SK-N-SH (cell line): ENCODE measurements at regions not wholly inside any gene's neighbourhood (a gene's known extent, or its start where the extent isn't known, plus 50 kb on each side); places are given as distances from the start of the nearest gene placed in this dataset.

ENCODE experiments used
- CTCF ChIA-PET: fragments of 300-600, 350-600 bp; formaldehyde crosslinking; extraction: SDS; loops from one replicate; lab custom pipeline; 2021; lab: Yijun Ruan, JAX
- POLR2A ChIA-PET: fragments of 350-600 bp; sonication (Branson Sonifier 250); formaldehyde crosslinking; extraction: SDS; loops from one replicate; lab custom pipeline; 2020; ENCODE audit warnings: antibody characterized with exemption, inconsistent platforms; lab: Yijun Ruan, JAX
- DNase-seq: peaks from one replicate; pipeline ENCODE4 v3.0.0; 2012
- H2AFZ ChIP-seq: fragments of 200-600 bp; sonication (generic); 2 replicates; pipeline ENCODE4 v1.8.1; 2016; ENCODE audit warnings: antibody characterized with exemption, mild to moderate bottlenecking, low read depth
- H3F3A ChIP-seq: fragments of 200-600 bp; sonication (generic); replicated peaks from 2 replicates; pipeline ENCODE3; 2016; ENCODE audit warnings: antibody characterized with exemption, mild to moderate bottlenecking; ENCODE audit not compliant: insufficient read depth
- H3K27ac ChIP-seq, 2 experiments: fragments of 200-500 bp in 1 of 2; fragments of 200-600 bp in 1 of 2; sonication (Bioruptor generic) in 1 of 2; sonication (generic), shearing (Covaris generic) in 1 of 2; 2 replicates each; pipeline versions ENCODE4 v1.5.1 to v1.6.1; 2014 to 2016; ENCODE audit warnings: low read depth in 2 of 2, inconsistent platforms in 1 of 2, low read length in 1 of 2, mild to moderate bottlenecking in 1 of 2, mixed read lengths in 1 of 2
- H3K27me3 ChIP-seq: fragments of 200-600 bp; sonication (generic), shearing (Covaris generic); 2 replicates; pipeline ENCODE4 v1.6.1; 2016; ENCODE audit warnings: mixed run types; ENCODE audit not compliant: insufficient read depth
- H3K36me3 ChIP-seq, 2 experiments: fragments of 200-500 bp in 1 of 2; fragments of 200-600 bp in 1 of 2; sonication (Bioruptor generic) in 1 of 2; sonication (generic) in 1 of 2; replicated peaks in 1 of 2; 2 replicates each; pipeline versions ENCODE3 to v1.5.1; 2014 to 2016; ENCODE audit warnings: low read length in 1 of 2, mild to moderate bottlenecking in 1 of 2; ENCODE audit not compliant: insufficient read depth in 2 of 2, control insufficient read depth in 1 of 2
- H3K4me1 ChIP-seq, 2 experiments: fragments of 200-500 bp in 1 of 2; fragments of 200-600 bp in 1 of 2; sonication (Bioruptor generic) in 1 of 2; sonication (generic), shearing (Covaris generic) in 1 of 2; 2 replicates each; pipeline versions ENCODE4 v1.5.1 to v1.6.1; 2014 to 2016; ENCODE audit warnings: low read depth in 1 of 2, low read length in 1 of 2, mixed run types in 1 of 2; ENCODE audit not compliant: insufficient read depth in 2 of 2, control insufficient read depth in 1 of 2
- H3K4me2 ChIP-seq: fragments of 200-600 bp; sonication (generic), shearing (Covaris generic); 2 replicates; pipeline ENCODE4 v1.6.1; 2017; ENCODE audit warnings: mixed run types
- H3K4me3 ChIP-seq, 2 experiments: fragments of 200-500 bp in 1 of 2; fragments of 200-600 bp in 1 of 2; sonication (Bioruptor generic) in 1 of 2; sonication (generic), shearing (Covaris generic) in 1 of 2; 2 replicates each; pipeline versions ENCODE4 v1.5.1 to v1.8.1; 2014 to 2016; ENCODE audit warnings: low read depth in 2 of 2, inconsistent platforms in 1 of 2, low read length in 1 of 2, mild to moderate bottlenecking in 1 of 2, mixed read lengths in 1 of 2, moderate library complexity in 1 of 2
- H3K79me2 ChIP-seq: fragments of 200-600 bp; sonication (generic); 2 replicates; pipeline ENCODE4 v1.8.1; 2017; ENCODE audit warnings: mild to moderate bottlenecking; ENCODE audit not compliant: insufficient read depth
- H3K9ac ChIP-seq: fragments of 200-600 bp; sonication (generic); 2 replicates; pipeline ENCODE4 v1.6.1; 2017; ENCODE audit warnings: mixed run types
- H3K9me2 ChIP-seq: fragments of 200-600 bp; sonication (generic); 2 replicates; pipeline ENCODE4 v1.6.1; 2017; ENCODE audit warnings: mixed run types
- H3K9me3 ChIP-seq: fragments of 200-600 bp; sonication (generic); 2 replicates; pipeline ENCODE4 v1.6.1; 2017; ENCODE audit warnings: mixed run types, mild to moderate bottlenecking, moderate library complexity
- H4K20me1 ChIP-seq: fragments of 200-600 bp; sonication (generic); 2 replicates; pipeline ENCODE4 v1.6.1; 2017; ENCODE audit warnings: mild to moderate bottlenecking, mixed run types; ENCODE audit not compliant: insufficient read depth
- CHD2 ChIP-seq: fragments of 150-350 bp; IDR thresholded peaks from 2 replicates; pipeline ENCODE4 v1.6.1; 2018; ENCODE audit warnings: low read length; ENCODE audit not compliant: partially characterized antibody
- EZH2phosphoT487 ChIP-seq: fragments of 200-600 bp; sonication (generic); IDR thresholded peaks from 2 replicates; pipeline ENCODE4 v1.6.1; 2017; ENCODE audit warnings: low read depth, mixed run types, mild to moderate bottlenecking, antibody characterized with exemption, moderate library complexity, borderline replicate concordance
- FOSL2 ChIP-seq: IDR thresholded peaks from 2 replicates; pipeline ENCODE4 v1.4.0; 2012; ENCODE audit warnings: low read depth, mild to moderate bottlenecking, moderate library complexity, borderline replicate concordance
- FOXM1 ChIP-seq: IDR thresholded peaks from 2 replicates; pipeline ENCODE4 v1.4.0; 2012; ENCODE audit warnings: low read depth, mild to moderate bottlenecking
- GABPA ChIP-seq: IDR thresholded peaks from 2 replicates; pipeline ENCODE4 v1.4.0; 2012; ENCODE audit warnings: low read depth, mild to moderate bottlenecking
- MEF2A ChIP-seq: IDR thresholded peaks from 2 replicates; pipeline ENCODE4 v1.4.0; 2012; ENCODE audit warnings: low read depth, borderline replicate concordance
- MXI1 ChIP-seq: IDR thresholded peaks from 2 replicates; pipeline ENCODE4 v1.6.1; 2012; ENCODE audit warnings: mild to moderate bottlenecking, low read depth, low read length, improper control_type of control experiment
- NRF1 ChIP-seq: IDR thresholded peaks from 2 replicates; pipeline ENCODE4 v1.6.1; 2012; ENCODE audit warnings: low read depth, mild to moderate bottlenecking, low read length
- RCOR1 ChIP-seq: fragments of 150-350 bp; IDR thresholded peaks from 2 replicates; pipeline ENCODE4 v1.6.1; 2017; ENCODE audit warnings: antibody characterized with exemption, low read length
- RFX5 ChIP-seq: IDR thresholded peaks from 2 replicates; pipeline ENCODE4 v1.6.1; 2012; ENCODE audit warnings: mild to moderate bottlenecking, improper control_type of control experiment, low read length
- RXRA ChIP-seq: IDR thresholded peaks from 2 replicates; pipeline ENCODE4 v1.4.0; 2012; ENCODE audit warnings: low read depth, mild to moderate bottlenecking, borderline replicate concordance
- TAF1 ChIP-seq: IDR thresholded peaks from 2 replicates; pipeline ENCODE4 v1.6.1; 2012; ENCODE audit warnings: low read depth, mild to moderate bottlenecking, low read length, moderate library complexity, borderline replicate concordance
- YY1 ChIP-seq: IDR thresholded peaks from 2 replicates; pipeline ENCODE4 v1.4.0; 2012; ENCODE audit warnings: low read depth, mild to moderate bottlenecking
- WGBS: methylation state at CpG from one replicate; pipeline ENCODE4 v1.1.6; 2017; ENCODE audit warnings: low lambda C conversion rate; 5-methylcytosine and 5-hydroxymethylcytosine counted together
- TF ChIP-seq, protein P1 (sequence below): IDR thresholded peaks from 2 replicates; pipeline ENCODE4 v1.4.0; 2012; ENCODE audit warnings: low read depth, borderline replicate concordance
- TF ChIP-seq, protein P2 (sequence below): fragments of 200-600 bp; sonication (generic); IDR thresholded peaks from 2 replicates; pipeline ENCODE4 v1.6.1; 2017; ENCODE audit warnings: antibody characterized with exemption, mild to moderate bottlenecking, moderate library complexity
- TF ChIP-seq, protein P3 (sequence below): IDR thresholded peaks from 2 replicates; pipeline ENCODE4 v1.6.1; 2012; ENCODE audit warnings: mild to moderate bottlenecking, low read depth, low read length, moderate library complexity
- TF ChIP-seq, protein P4 (sequence below): IDR thresholded peaks from 2 replicates; pipeline ENCODE4; 2012

DNA sequence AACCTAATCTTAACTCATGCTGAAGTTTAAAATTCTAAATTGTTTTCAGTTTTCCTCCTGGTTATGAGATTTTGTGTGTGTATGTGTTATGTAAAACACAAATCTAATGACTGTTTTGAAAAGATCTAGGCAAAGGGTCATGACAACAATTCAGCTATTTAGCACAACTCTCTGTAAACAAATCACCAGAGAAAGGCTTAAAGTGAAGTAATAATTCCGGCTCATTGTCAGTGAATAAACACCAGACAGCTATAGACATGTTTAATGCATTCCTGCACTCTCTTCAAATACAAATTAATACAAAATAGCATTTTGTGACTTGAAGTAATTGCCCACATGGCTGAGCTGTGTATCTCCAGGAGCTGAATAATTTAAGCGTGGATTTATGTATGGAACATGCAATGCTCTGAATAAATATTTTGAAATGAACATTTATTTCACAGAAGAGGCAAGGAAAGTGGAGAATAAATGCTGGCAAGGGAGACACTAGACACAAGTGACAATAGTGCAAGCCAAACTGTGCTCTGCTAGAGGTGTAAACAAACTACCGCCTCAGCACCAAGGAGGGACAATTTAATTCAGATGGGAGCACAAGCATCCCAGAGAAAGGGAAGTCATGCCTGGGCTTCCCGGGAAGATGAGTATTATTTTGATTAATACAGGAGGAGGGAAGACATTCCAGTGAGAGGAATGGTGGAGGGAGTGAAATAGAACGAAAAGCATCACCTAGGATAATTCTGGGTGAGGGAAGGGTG, 133.6 kb upstream of the XPO1 start:
- Histone ChIP-seq H3K4me2 (peak overlapping the region; percentile 73), H3K79me2 (no peaks in the 10 kb centered on the region), H2AFZ (peak overlapping the region; percentile 90), H3K9me3 (peaks cover 7% of the 10 kb centered on the region; the same call in 1 of the 2 replicates), H3K9ac (no peak overlapping the region), H3K36me3 (no peaks in the 10 kb centered on the region), H3K4me1 (peaks cover 0 to 5% of the 10 kb centered on the region in 2 experiments; a peak in 2 of 4 replicates), H3K9me2 (no peaks in the 10 kb centered on the region), H3F3A (no peaks in the 10 kb centered on the region), H4K20me1 (no peaks in the 10 kb centered on the region), H3K4me3 (no peak overlapping the region), H3K27ac (peak overlapping the region in 1 of 2 experiments; percentile 71; a peak in 2 of 4 replicates), H3K27me3 (no peaks in the 10 kb centered on the region)
- 75% methylated on average over 5 of the region's 5 CpGs for WGBS
- CTCF ChIA-PET: interaction anchor here (1.4 kb wide), 1 partner anchor 23 kb away, joined by 4 read pairs; no protein-coding TSS in a partner anchor
- POLR2A ChIA-PET: no interaction called here
- no peak for DNase-seq
- TF ChIP-seq NRF1 (no peak), MXI1 (no peak)
- TF ChIP-seq, protein P1, sequence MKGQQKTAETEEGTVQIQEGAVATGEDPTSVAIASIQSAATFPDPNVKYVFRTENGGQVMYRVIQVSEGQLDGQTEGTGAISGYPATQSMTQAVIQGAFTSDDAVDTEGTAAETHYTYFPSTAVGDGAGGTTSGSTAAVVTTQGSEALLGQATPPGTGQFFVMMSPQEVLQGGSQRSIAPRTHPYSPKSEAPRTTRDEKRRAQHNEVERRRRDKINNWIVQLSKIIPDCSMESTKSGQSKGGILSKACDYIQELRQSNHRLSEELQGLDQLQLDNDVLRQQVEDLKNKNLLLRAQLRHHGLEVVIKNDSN: no peak

DNA sequence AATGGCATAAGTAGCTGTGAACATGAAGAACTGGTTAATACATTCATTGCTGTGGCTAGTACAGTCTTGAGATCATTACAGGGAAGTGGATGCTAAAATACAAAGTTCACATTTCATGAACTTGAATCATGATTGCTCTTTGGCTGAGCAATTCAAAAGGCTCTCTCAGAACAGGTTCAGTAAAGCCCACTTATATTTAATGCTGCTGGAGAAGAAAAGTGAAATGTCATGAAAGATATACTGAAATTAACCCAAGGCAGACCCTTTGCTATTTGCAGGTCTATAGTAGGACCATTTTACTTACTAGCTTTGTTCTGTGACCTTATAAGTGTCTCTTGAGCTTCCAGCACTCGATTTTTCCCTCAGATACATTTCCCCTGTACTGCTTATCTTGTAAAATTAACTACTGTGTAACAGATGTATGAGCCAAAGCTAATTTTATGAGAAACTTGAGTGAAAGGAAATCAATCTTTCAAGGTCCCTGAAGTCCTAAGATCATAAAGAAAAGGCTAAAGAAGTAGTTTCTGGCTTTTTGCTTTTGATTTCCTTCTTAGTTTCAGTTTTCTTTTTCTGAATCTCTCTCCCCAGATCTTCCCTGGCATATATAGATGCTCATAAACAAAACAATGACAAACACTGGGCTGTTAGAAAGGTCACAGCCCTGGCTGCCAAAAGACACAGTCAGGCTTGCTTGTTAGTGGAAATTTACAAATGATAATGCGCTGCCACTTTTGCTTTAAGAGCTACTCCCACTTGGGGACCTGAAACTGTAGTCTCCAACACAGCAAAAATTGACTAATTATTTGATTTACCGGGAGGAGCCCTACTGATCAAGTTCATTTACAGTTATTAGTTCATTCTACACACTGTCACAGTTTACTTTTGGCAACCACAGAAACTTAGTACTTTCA, 132.7 kb upstream of the XPO1 start:
- peaks cover 0 to 5% of the 10 kb centered on the region in 2 experiments; a peak in 2 of 4 replicates for H3K4me1 ChIP-seq
- POLR2A ChIA-PET: no interaction called here
- CTCF ChIA-PET: interaction anchor here (1.4 kb wide), 1 partner anchor 24 kb away, joined by 4 read pairs; no protein-coding TSS in a partner anchor
- WGBS: 21% methylated on average over 3 of the region's 3 CpGs
- H3K27me3 ChIP-seq: no peaks in the 10 kb centered on the region
- H3K4me3 ChIP-seq: peak overlapping the region; percentile 21 to 45
- H3K36me3 ChIP-seq: no peaks in the 10 kb centered on the region
- H3K4me2 ChIP-seq: peak overlapping the region; percentile 73
- H3K9me2 ChIP-seq: no peaks in the 10 kb centered on the region
- H3F3A ChIP-seq: no peaks in the 10 kb centered on the region
- H2AFZ ChIP-seq: peak overlapping the region; percentile 90
- H3K9me3 ChIP-seq: peaks cover 7% of the 10 kb centered on the region; the same call in 1 of the 2 replicates
- no peaks in the 10 kb centered on the region for H4K20me1 ChIP-seq
- H3K9ac ChIP-seq: peak overlapping the region; percentile 48
- H3K79me2 ChIP-seq: no peaks in the 10 kb centered on the region
- H3K27ac ChIP-seq: peak overlapping the region; percentile 51 to 71; a peak in 3 of 4 replicates
- DNase-seq: no peak
- TF ChIP-seq FOSL2 (no peak), RCOR1 (no peak), CHD2 (no peak), RXRA (no peak), RFX5 (no peak), MEF2A (no peak), EZH2phosphoT487 (no peak), TAF1 (no peak), YY1 (no peak), GABPA (no peak), FOXM1 (no peak)
- TF ChIP-seq, protein P2, sequence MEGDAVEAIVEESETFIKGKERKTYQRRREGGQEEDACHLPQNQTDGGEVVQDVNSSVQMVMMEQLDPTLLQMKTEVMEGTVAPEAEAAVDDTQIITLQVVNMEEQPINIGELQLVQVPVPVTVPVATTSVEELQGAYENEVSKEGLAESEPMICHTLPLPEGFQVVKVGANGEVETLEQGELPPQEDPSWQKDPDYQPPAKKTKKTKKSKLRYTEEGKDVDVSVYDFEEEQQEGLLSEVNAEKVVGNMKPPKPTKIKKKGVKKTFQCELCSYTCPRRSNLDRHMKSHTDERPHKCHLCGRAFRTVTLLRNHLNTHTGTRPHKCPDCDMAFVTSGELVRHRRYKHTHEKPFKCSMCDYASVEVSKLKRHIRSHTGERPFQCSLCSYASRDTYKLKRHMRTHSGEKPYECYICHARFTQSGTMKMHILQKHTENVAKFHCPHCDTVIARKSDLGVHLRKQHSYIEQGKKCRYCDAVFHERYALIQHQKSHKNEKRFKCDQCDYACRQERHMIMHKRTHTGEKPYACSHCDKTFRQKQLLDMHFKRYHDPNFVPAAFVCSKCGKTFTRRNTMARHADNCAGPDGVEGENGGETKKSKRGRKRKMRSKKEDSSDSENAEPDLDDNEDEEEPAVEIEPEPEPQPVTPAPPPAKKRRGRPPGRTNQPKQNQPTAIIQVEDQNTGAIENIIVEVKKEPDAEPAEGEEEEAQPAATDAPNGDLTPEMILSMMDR: no peak
- TF ChIP-seq, protein P3, sequence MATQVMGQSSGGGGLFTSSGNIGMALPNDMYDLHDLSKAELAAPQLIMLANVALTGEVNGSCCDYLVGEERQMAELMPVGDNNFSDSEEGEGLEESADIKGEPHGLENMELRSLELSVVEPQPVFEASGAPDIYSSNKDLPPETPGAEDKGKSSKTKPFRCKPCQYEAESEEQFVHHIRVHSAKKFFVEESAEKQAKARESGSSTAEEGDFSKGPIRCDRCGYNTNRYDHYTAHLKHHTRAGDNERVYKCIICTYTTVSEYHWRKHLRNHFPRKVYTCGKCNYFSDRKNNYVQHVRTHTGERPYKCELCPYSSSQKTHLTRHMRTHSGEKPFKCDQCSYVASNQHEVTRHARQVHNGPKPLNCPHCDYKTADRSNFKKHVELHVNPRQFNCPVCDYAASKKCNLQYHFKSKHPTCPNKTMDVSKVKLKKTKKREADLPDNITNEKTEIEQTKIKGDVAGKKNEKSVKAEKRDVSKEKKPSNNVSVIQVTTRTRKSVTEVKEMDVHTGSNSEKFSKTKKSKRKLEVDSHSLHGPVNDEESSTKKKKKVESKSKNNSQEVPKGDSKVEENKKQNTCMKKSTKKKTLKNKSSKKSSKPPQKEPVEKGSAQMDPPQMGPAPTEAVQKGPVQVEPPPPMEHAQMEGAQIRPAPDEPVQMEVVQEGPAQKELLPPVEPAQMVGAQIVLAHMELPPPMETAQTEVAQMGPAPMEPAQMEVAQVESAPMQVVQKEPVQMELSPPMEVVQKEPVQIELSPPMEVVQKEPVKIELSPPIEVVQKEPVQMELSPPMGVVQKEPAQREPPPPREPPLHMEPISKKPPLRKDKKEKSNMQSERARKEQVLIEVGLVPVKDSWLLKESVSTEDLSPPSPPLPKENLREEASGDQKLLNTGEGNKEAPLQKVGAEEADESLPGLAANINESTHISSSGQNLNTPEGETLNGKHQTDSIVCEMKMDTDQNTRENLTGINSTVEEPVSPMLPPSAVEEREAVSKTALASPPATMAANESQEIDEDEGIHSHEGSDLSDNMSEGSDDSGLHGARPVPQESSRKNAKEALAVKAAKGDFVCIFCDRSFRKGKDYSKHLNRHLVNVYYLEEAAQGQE: no peak
- TF ChIP-seq, protein P4, sequence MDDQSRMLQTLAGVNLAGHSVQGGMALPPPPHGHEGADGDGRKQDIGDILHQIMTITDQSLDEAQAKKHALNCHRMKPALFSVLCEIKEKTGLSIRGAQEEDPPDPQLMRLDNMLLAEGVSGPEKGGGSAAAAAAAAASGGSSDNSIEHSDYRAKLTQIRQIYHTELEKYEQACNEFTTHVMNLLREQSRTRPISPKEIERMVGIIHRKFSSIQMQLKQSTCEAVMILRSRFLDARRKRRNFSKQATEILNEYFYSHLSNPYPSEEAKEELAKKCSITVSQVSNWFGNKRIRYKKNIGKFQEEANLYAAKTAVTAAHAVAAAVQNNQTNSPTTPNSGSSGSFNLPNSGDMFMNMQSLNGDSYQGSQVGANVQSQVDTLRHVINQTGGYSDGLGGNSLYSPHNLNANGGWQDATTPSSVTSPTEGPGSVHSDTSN: no peak
